WTC11 (cell line): ENCODE measurements at regions not wholly inside any gene's neighbourhood (a gene's known extent, or its start where the extent isn't known, plus 50 kb on each side); places are given as distances from the start of the nearest gene placed in this dataset.
"Not testable (repeated sequence)": the region's sequence is repeated elsewhere in the genome, so short reads cannot be mapped to it uniquely, and the experiment has no call there.

Experiments
- ATAC-seq: fragments of 200-7000 bp; cut with Tn5 transposase; 2 replicates; pipeline ENCODE4 v1.10.0; 2021; ENCODE audit warnings: mild to moderate bottlenecking, moderate library complexity
- CTCF ChIA-PET: fragments of 300-600 bp; sonication (Branson Sonifier 250); formaldehyde crosslinking; loops from one replicate; lab custom pipeline; 2021; ENCODE audit warnings: antibody characterized with exemption; lab: Charles Lee
- POLR2A ChIA-PET: fragments of 350-600 bp; sonication (Branson Sonifier 250); formaldehyde crosslinking; loops from one replicate; lab custom pipeline; 2021; ENCODE audit warnings: antibody characterized with exemption; lab: Charles Lee
- DNase-seq: peaks from one replicate; pipeline ENCODE4 v3.0.0; 2021; ENCODE audit warnings: low spot score
- H3K27ac Mint-ChIP-seq: 2 replicates; pipeline ENCODE4 v1.8.0; 2021; ENCODE audit warnings: mixed read lengths
- H3K27me3 Mint-ChIP-seq: 2 replicates; pipeline ENCODE4 v1.8.0; 2021; ENCODE audit warnings: low read depth, mild to moderate bottlenecking, moderate library complexity, mixed read lengths
- H3K36me3 Mint-ChIP-seq: 2 replicates; pipeline ENCODE4 v1.8.0; 2021; ENCODE audit warnings: mixed read lengths
- H3K4me1 Mint-ChIP-seq: 2 replicates; pipeline ENCODE4 v1.8.0; 2022; ENCODE audit warnings: mixed read lengths
- H3K4me3 Mint-ChIP-seq: 2 replicates; pipeline ENCODE4 v1.8.0; 2021; ENCODE audit warnings: mild to moderate bottlenecking, moderate library complexity, mixed read lengths
- H3K9me3 Mint-ChIP-seq: 2 replicates; pipeline ENCODE4 v1.8.0; 2021; ENCODE audit warnings: mixed read lengths
- FOXP1 ChIP-seq: sonication (generic); formaldehyde crosslinking; IDR thresholded peaks from 2 replicates; pipeline ENCODE4 v1.8.0; 2022; ENCODE audit warnings: missing genetic modification reagents, mild to moderate bottlenecking, moderate library complexity, borderline replicate concordance
- GTF2I ChIP-seq: fragments of 250-450 bp; sonication (Bioruptor Pico); conservative IDR thresholded peaks from 2 replicates; pipeline ENCODE4 v1.4.0; 2021; ENCODE audit warnings: mild to moderate bottlenecking
- KAT7 ChIP-seq: sonication (generic); formaldehyde crosslinking; IDR thresholded peaks from 2 replicates; pipeline ENCODE4 v1.8.1; 2023; ENCODE audit warnings: missing genetic modification reagents, mild to moderate bottlenecking, borderline replicate concordance
- NFATC4 ChIP-seq: fragments of 250-450 bp; sonication (Bioruptor Pico); IDR thresholded peaks from 2 replicates; pipeline ENCODE4 v1.9.0; 2021; ENCODE audit warnings: mild to moderate bottlenecking
- NR2C2 ChIP-seq: sonication (generic); formaldehyde crosslinking; IDR thresholded peaks from 2 replicates; pipeline ENCODE4 v1.8.0; 2022; ENCODE audit warnings: mild to moderate bottlenecking, missing genetic modification reagents
- NR3C1 ChIP-seq: sonication (generic); formaldehyde crosslinking; conservative IDR thresholded peaks from 2 replicates; pipeline ENCODE4 v1.8.1; 2023; ENCODE audit warnings: low read depth, mild to moderate bottlenecking, missing genetic modification reagents
- SP1 ChIP-seq: sonication (generic); formaldehyde crosslinking; conservative IDR thresholded peaks from 2 replicates; pipeline ENCODE4 v1.8.1; 2022; ENCODE audit warnings: missing genetic modification reagents
- TEAD1 ChIP-seq: sonication (generic); formaldehyde crosslinking; IDR thresholded peaks from 2 replicates; pipeline ENCODE4 v1.8.0; 2022; ENCODE audit warnings: mild to moderate bottlenecking, missing genetic modification reagents
- TEAD4 ChIP-seq: sonication (generic); formaldehyde crosslinking; IDR thresholded peaks from 2 replicates; pipeline ENCODE4 v1.8.0; 2022; ENCODE audit warnings: mild to moderate bottlenecking, missing genetic modification reagents
- ZNF219 ChIP-seq: sonication (generic); formaldehyde crosslinking; IDR thresholded peaks from 2 replicates; pipeline ENCODE4 v1.8.0; 2023; ENCODE audit warnings: missing genetic modification reagents, mild to moderate bottlenecking, borderline replicate concordance
- TF ChIP-seq, protein P1 (sequence below): sonication (generic); formaldehyde crosslinking; IDR thresholded peaks from 2 replicates; pipeline ENCODE4 v1.8.0; 2023; ENCODE audit warnings: missing genetic modification reagents
- TF ChIP-seq, protein P2 (sequence below): sonication (generic); formaldehyde crosslinking; IDR thresholded peaks from 2 replicates; pipeline ENCODE4 v1.8.1; 2023; ENCODE audit warnings: mild to moderate bottlenecking, missing genetic modification reagents, moderate library complexity
- TF ChIP-seq, protein P3 (sequence below): sonication (generic); formaldehyde crosslinking; IDR thresholded peaks from 2 replicates; pipeline ENCODE4 v1.8.1; 2023; ENCODE audit warnings: mild to moderate bottlenecking, moderate library complexity, missing genetic modification reagents
- TF ChIP-seq, protein P4 (sequence below): sonication (generic); formaldehyde crosslinking; IDR thresholded peaks from 2 replicates; pipeline ENCODE4 v1.8.0; 2022; ENCODE audit warnings: mild to moderate bottlenecking, missing genetic modification reagents
- TF ChIP-seq, protein P5 (sequence below): sonication (generic); formaldehyde crosslinking; IDR thresholded peaks from 2 replicates; pipeline ENCODE4 v1.8.1; 2023; ENCODE audit warnings: mild to moderate bottlenecking, missing genetic modification reagents, moderate library complexity
- TF ChIP-seq, protein P6 (sequence below): sonication (generic); formaldehyde crosslinking; IDR thresholded peaks from 2 replicates; pipeline ENCODE4 v1.8.0; 2023; ENCODE audit warnings: mild to moderate bottlenecking, missing genetic modification reagents
- TF ChIP-seq, protein P7 (sequence below): sonication (generic); formaldehyde crosslinking; IDR thresholded peaks from 2 replicates; pipeline ENCODE4 v1.8.0; 2022; ENCODE audit warnings: mild to moderate bottlenecking, missing genetic modification reagents

DNA sequence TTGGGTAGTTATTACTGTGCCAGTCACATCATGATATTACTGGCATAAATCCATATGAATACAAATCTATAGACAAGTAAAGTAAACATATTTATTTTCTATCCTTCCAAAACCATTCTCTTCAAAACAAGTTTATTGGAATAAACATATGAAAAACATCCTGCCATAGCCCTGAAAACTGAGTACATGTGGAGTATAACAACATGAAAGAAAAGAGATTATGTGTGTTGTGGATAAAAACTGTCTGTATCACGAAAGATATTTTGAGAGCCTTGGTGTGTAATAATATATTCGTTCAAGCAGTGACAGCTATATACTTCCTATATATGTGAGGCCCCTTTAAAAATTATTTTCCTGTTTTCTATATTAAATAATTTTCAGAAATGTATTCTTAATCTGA is 1742.2 kb downstream of the ARAP2 start:
- Mint-ChIP-seq H3K4me3 (no peak overlapping the region), H3K27ac (no peak overlapping the region), H3K27me3 (no peaks in the 10 kb centered on the region), H3K9me3 (peaks cover 26% of the 10 kb centered on the region), H3K36me3 (peaks cover 28% of the 10 kb centered on the region), H3K4me1 (peaks cover 8% of the 10 kb centered on the region; the same call in 1 of the 2 replicates)
- no peak for TF ChIP-seq TEAD4
- TF ChIP-seq FOXP1 (CRISPR knock-in tag): no peak
- TF ChIP-seq ZNF219 (CRISPR knock-in tag): no peak
- TF ChIP-seq, protein P1, sequence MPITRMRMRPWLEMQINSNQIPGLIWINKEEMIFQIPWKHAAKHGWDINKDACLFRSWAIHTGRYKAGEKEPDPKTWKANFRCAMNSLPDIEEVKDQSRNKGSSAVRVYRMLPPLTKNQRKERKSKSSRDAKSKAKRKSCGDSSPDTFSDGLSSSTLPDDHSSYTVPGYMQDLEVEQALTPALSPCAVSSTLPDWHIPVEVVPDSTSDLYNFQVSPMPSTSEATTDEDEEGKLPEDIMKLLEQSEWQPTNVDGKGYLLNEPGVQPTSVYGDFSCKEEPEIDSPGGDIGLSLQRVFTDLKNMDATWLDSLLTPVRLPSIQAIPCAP: no peak
- no peak for TF ChIP-seq NFATC4 (CRISPR knock-in tag)
- TF ChIP-seq GTF2I (CRISPR knock-in tag): no peak
- no peak for TF ChIP-seq NR2C2 (CRISPR knock-in tag)
- TF ChIP-seq KAT7: no peak
- TF ChIP-seq, protein P2, sequence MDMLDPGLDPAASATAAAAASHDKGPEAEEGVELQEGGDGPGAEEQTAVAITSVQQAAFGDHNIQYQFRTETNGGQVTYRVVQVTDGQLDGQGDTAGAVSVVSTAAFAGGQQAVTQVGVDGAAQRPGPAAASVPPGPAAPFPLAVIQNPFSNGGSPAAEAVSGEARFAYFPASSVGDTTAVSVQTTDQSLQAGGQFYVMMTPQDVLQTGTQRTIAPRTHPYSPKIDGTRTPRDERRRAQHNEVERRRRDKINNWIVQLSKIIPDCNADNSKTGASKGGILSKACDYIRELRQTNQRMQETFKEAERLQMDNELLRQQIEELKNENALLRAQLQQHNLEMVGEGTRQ (CRISPR knock-in tag): no peak
- TF ChIP-seq NR3C1 (CRISPR knock-in tag): no peak
- TF ChIP-seq, protein P3, sequence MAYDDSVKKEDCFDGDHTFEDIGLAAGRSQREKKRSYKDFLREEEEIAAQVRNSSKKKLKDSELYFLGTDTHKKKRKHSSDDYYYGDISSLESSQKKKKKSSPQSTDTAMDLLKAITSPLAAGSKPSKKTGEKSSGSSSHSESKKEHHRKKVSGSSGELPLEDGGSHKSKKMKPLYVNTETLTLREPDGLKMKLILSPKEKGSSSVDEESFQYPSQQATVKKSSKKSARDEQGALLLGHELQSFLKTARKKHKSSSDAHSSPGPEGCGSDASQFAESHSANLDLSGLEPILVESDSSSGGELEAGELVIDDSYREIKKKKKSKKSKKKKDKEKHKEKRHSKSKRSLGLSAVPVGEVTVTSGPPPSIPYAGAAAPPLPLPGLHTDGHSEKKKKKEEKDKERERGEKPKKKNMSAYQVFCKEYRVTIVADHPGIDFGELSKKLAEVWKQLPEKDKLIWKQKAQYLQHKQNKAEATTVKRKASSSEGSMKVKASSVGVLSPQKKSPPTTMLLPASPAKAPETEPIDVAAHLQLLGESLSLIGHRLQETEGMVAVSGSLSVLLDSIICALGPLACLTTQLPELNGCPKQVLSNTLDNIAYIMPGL: no peak
- TF ChIP-seq, protein P4, sequence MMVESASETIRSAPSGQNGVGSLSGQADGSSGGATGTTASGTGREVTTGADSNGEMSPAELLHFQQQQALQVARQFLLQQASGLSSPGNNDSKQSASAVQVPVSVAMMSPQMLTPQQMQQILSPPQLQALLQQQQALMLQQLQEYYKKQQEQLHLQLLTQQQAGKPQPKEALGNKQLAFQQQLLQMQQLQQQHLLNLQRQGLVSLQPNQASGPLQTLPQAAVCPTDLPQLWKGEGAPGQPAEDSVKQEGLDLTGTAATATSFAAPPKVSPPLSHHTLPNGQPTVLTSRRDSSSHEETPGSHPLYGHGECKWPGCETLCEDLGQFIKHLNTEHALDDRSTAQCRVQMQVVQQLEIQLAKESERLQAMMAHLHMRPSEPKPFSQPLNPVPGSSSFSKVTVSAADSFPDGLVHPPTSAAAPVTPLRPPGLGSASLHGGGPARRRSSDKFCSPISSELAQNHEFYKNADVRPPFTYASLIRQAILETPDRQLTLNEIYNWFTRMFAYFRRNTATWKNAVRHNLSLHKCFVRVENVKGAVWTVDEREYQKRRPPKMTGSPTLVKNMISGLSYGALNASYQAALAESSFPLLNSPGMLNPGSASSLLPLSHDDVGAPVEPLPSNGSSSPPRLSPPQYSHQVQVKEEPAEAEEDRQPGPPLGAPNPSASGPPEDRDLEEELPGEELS (CRISPR knock-in tag): no peak
- no peak for TF ChIP-seq TEAD1 (CRISPR knock-in tag)
- TF ChIP-seq, protein P5, sequence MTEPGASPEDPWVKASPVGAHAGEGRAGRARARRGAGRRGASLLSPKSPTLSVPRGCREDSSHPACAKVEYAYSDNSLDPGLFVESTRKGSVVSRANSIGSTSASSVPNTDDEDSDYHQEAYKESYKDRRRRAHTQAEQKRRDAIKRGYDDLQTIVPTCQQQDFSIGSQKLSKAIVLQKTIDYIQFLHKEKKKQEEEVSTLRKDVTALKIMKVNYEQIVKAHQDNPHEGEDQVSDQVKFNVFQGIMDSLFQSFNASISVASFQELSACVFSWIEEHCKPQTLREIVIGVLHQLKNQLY (CRISPR knock-in tag): no peak
- TF ChIP-seq, protein P6, sequence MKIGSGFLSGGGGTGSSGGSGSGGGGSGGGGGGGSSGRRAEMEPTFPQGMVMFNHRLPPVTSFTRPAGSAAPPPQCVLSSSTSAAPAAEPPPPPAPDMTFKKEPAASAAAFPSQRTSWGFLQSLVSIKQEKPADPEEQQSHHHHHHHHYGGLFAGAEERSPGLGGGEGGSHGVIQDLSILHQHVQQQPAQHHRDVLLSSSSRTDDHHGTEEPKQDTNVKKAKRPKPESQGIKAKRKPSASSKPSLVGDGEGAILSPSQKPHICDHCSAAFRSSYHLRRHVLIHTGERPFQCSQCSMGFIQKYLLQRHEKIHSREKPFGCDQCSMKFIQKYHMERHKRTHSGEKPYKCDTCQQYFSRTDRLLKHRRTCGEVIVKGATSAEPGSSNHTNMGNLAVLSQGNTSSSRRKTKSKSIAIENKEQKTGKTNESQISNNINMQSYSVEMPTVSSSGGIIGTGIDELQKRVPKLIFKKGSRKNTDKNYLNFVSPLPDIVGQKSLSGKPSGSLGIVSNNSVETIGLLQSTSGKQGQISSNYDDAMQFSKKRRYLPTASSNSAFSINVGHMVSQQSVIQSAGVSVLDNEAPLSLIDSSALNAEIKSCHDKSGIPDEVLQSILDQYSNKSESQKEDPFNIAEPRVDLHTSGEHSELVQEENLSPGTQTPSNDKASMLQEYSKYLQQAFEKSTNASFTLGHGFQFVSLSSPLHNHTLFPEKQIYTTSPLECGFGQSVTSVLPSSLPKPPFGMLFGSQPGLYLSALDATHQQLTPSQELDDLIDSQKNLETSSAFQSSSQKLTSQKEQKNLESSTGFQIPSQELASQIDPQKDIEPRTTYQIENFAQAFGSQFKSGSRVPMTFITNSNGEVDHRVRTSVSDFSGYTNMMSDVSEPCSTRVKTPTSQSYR: no peak
- TF ChIP-seq, protein P7, sequence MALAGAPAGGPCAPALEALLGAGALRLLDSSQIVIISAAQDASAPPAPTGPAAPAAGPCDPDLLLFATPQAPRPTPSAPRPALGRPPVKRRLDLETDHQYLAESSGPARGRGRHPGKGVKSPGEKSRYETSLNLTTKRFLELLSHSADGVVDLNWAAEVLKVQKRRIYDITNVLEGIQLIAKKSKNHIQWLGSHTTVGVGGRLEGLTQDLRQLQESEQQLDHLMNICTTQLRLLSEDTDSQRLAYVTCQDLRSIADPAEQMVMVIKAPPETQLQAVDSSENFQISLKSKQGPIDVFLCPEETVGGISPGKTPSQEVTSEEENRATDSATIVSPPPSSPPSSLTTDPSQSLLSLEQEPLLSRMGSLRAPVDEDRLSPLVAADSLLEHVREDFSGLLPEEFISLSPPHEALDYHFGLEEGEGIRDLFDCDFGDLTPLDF (CRISPR knock-in tag): no peak
- no peak for TF ChIP-seq SP1 (CRISPR knock-in tag)
- DNase-seq (no peak), ATAC-seq (no peak)
- POLR2A ChIA-PET: no interaction called here
- CTCF ChIA-PET: no interaction called here

DNA sequence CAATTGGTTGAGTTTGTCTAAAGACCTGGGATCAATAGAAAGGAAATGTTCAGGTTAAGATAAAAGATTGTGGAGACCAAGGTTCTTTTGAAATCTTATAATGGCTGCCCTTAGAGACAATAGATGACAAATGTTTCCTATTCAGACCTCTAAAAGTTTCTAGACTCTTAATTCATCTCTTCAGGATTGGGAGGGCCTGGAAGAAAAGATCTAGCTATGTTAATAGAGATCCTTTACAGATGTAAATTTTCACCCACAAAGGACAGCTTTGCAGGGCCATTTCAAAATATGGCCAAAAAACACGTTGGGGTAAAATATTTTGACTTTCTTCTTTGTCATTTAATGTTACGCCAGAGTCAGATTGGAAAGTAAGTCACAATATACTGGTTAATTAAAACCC is 1739.6 kb downstream of the ARAP2 start:
- CTCF ChIA-PET, ATAC-seq, H3K4me1 Mint-ChIP-seq, H3K27me3 Mint-ChIP-seq, H3K4me3 Mint-ChIP-seq, H3K27ac Mint-ChIP-seq, DNase-seq, POLR2A ChIA-PET: not testable (repeated sequence)
- Mint-ChIP-seq H3K36me3 (peaks cover 51% of the 10 kb centered on the region), H3K9me3 (peaks cover 47% of the 10 kb centered on the region)

DNA sequence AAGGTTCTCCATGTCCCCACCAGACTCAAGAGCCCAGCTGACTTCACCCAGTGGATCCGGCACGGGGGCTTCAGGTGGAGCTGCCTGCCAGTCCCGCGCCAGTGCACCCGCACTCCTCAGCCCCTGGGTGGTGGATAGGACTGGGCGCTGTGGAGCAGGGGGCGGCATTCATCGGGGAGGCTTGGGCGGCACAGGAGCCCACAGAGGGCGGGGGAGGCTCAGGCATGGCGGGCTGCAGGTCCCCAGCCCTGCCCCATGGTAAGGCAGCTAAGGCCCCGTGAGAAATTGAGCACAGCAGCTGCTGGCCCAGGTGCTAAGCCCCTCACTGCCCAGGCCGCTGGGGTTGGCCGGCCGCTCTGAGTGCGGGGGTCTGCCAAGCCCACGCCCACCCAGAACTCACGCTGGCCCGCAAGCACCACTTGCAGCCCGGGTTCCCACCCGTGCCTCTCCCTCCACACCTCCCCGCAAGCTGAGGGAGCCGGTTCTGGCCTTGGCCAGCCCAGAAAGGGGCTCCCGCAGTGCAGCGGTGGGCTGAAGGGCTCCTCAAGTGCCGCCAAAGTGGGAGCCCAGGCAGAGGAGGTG is 1737.7 kb downstream of the ARAP2 start:
- not testable (repeated sequence) for H3K4me1 Mint-ChIP-seq, H3K27me3 Mint-ChIP-seq

More for the DNA sequence above, 1737.7 kb downstream of the ARAP2 start:
- peaks cover 61% of the 10 kb centered on the region for H3K36me3 Mint-ChIP-seq
- H3K9me3 Mint-ChIP-seq: peaks cover 58% of the 10 kb centered on the region
- H3K4me3 Mint-ChIP-seq, ATAC-seq, DNase-seq, CTCF ChIA-PET, H3K27ac Mint-ChIP-seq, POLR2A ChIA-PET: not testable (repeated sequence)
